HCT116 (cell line): ENCODE measurements at regions not wholly inside any gene's neighbourhood (a gene's known extent, or its start where the extent isn't known, plus 50 kb on each side); places are given as distances from the start of the nearest gene placed in this dataset.

Source experiments
- CTCF ChIP-seq, 3 experiments: fragments of 200-600 bp in 1 of 3; sonication (generic) in 1 of 3; IDR thresholded peaks in 2 of 3; conservative IDR thresholded peaks in 1 of 3; 2 replicates each; pipeline ENCODE4 v1.5.1; 2012 to 2017; ENCODE audit warnings: low read depth in 2 of 3, low read length in 2 of 3, antibody characterized with exemption in 1 of 3, borderline replicate concordance in 1 of 3, control low read depth in 1 of 3, mild to moderate bottlenecking in 1 of 3, mixed read lengths in 1 of 3, mixed run types in 1 of 3, moderate library complexity in 1 of 3; ENCODE audit not compliant: insufficient read depth in 1 of 3
- MAX ChIP-seq: IDR thresholded peaks from 2 replicates; pipeline ENCODE4 v1.6.1; 2012
- POLR2A ChIP-seq: IDR thresholded peaks from 2 replicates; pipeline ENCODE4 v1.7.0; 2011; ENCODE audit warnings: borderline replicate concordance; ENCODE audit not compliant: insufficient read depth, insufficient read length; ENCODE audit errors: extremely low read depth
- SP1 ChIP-seq: IDR thresholded peaks from 2 replicates; pipeline ENCODE4 v1.6.1; 2012; ENCODE audit warnings: low read depth
- TCF7L2 ChIP-seq: IDR thresholded peaks from 2 replicates; pipeline ENCODE4 v1.7.0; 2011; ENCODE audit warnings: borderline replicate concordance, inconsistent platforms; ENCODE audit not compliant: insufficient read depth, insufficient read length; ENCODE audit errors: extremely low read depth

- TF ChIP-seq SP1: no peak
- no peak for TF ChIP-seq TCF7L2
- TF ChIP-seq MAX: no peak
- TF ChIP-seq POLR2A: no peak
- no peak for TF ChIP-seq CTCF (IDR thresholded peaks at IDR 0.05 in 2 of 3, conservative IDR thresholded peaks at IDR 0.05 in 1 of 3; ENCODE audit: borderline replicate concordance in 1 of 3, insufficient read depth in 1 of 3, low read depth in 2 of 3, low read length in 2 of 3)
Observed at GRCh38 chr1:88150330-88150729, 533.7 kb upstream of the PKN2 start.
